ENCODE measurements at regions not wholly inside any gene's neighbourhood (a gene's known extent, or its start where the extent isn't known, plus 50 kb on each side); places are given as distances from the start of the nearest gene placed in this dataset.

- no peak for TF ChIP-seq CTCF (IDR thresholded peaks at IDR 0.05)
- TF ChIP-seq POLR2A (IDR thresholded peaks at IDR 0.05): no peak
Observed at GRCh38 chr9:80520231-80520630, 948.5 kb downstream of the TLE4 start.

Measured in body of pancreas (tissue), 4 donors.